B cell (primary cell): ENCODE measurements at regions not wholly inside any gene's neighbourhood (a gene's known extent, or its start where the extent isn't known, plus 50 kb on each side); places are given as distances from the start of the nearest gene placed in this dataset.

Experiments
- ATAC-seq: fragments of 200-7000 bp; cut with Tn5 transposase; one replicate; pipeline ENCODE4 v1.10.0; 2021; ENCODE audit warnings: low read depth, mild to moderate bottlenecking, moderate number of reproducible peaks, moderate library complexity
- CTCF ChIA-PET: fragments of 350-600 bp; sonication (Branson Sonifier 250); formaldehyde crosslinking; loops from one replicate; lab custom pipeline; 2021; ENCODE audit warnings: antibody characterized with exemption, inconsistent platforms; lab: Charles Lee
- POLR2A ChIA-PET: fragments of 350-600 bp; sonication (Branson Sonifier 250); formaldehyde crosslinking; loops from one replicate; lab custom pipeline; 2021; ENCODE audit warnings: antibody characterized with exemption; lab: Charles Lee
- DNase-seq: peaks from one replicate; pipeline ENCODE4 v3.0.0; 2013
- H2AFZ ChIP-seq: 2 replicates; pipeline ENCODE4 v1.6.1; 2012; ENCODE audit warnings: mild to moderate bottlenecking, low read depth, low read length; ENCODE audit not compliant: insufficient read depth, poor library complexity, severe bottlenecking
- H3K27ac ChIP-seq, 2 donors: 1 replicate in 1 of 2; 2 replicates in 1 of 2; pipeline ENCODE4 v1.5.1; 2012 to 2013; ENCODE audit warnings: low read length in 2 of 2, mild to moderate bottlenecking in 2 of 2, moderate library complexity in 1 of 2
- H3K27me3 ChIP-seq, 4 experiments: fragments of 200-600 bp in 1 of 4; sonication (generic) in 1 of 4; replicated peaks in 1 of 4; 1 replicate in 2 of 4; 2 replicates in 2 of 4; pipeline versions ENCODE4 v1.6.1 to v1.7.0; 2013 to 2016; ENCODE audit warnings: low read length in 3 of 4, mild to moderate bottlenecking in 2 of 4, mixed read lengths in 1 of 4, moderate library complexity in 1 of 4; ENCODE audit not compliant: insufficient read depth in 4 of 4, control insufficient read depth in 3 of 4; ENCODE audit errors: control extremely low read depth in 1 of 4
- H3K36me3 ChIP-seq, 2 experiments: replicated peaks in 1 of 2; 1 replicate in 1 of 2; 2 replicates in 1 of 2; pipeline versions ENCODE4 v1.6.1 to v1.7.1; 2013; ENCODE audit warnings: low read length in 1 of 2; ENCODE audit not compliant: insufficient read depth in 2 of 2, control insufficient read depth in 1 of 2; ENCODE audit errors: control extremely low read depth in 1 of 2, extremely low read depth in 1 of 2
- H3K4me1 ChIP-seq, 2 donors: fragments of 200-600 bp in 1 of 2; sonication (generic) in 1 of 2; 1 replicate in 1 of 2; 2 replicates in 1 of 2; pipeline versions ENCODE4 v1.5.1 to v1.6.1; 2013 to 2017; ENCODE audit warnings: low read length in 2 of 2; ENCODE audit not compliant: control insufficient read depth in 2 of 2, insufficient read depth in 2 of 2
- H3K4me2 ChIP-seq: replicated peaks from 2 replicates; pipeline ENCODE3; 2012; ENCODE audit warnings: mild to moderate bottlenecking, low read depth, low read length; ENCODE audit not compliant: poor library complexity, severe bottlenecking
- H3K4me3 ChIP-seq, 5 experiments: fragments of 200-600 bp in 1 of 5; sonication (generic) in 1 of 5; 1 replicate in 3 of 5; 2 replicates in 2 of 5; pipeline versions ENCODE4 v1.5.1 to v1.7.0; 2011 to 2016; ENCODE audit warnings: low read length in 4 of 5, mild to moderate bottlenecking in 4 of 5, low read depth in 2 of 5, control low read depth in 1 of 5, moderate library complexity in 1 of 5; ENCODE audit not compliant: insufficient read depth in 1 of 5; ENCODE audit errors: control extremely low read depth in 1 of 5, extremely low read depth in 1 of 5
- H3K79me2 ChIP-seq: fragments of 200-600 bp; sonication (generic); one replicate; pipeline ENCODE4 v1.6.0; 2016; ENCODE audit warnings: low read length; ENCODE audit not compliant: control insufficient read depth, insufficient read depth
- H3K9ac ChIP-seq: fragments of 200-600 bp; sonication (generic); 2 replicates; pipeline ENCODE4 v1.6.1; 2017; ENCODE audit warnings: mild to moderate bottlenecking, low read length, moderate library complexity
- H3K9me3 ChIP-seq, 3 donors: one replicate each; pipeline versions ENCODE4 v1.6.1 to v1.7.1; 2013; ENCODE audit warnings: low read length in 2 of 3; ENCODE audit not compliant: control insufficient read depth in 2 of 3, insufficient read depth in 1 of 3; ENCODE audit errors: control extremely low read depth in 1 of 3
- H4K20me1 ChIP-seq: 2 replicates; pipeline ENCODE4 v1.6.0; 2012; ENCODE audit warnings: mild to moderate bottlenecking, low read length; ENCODE audit not compliant: insufficient read depth, control insufficient read depth, poor library complexity, severe bottlenecking
- H3K27ac Mint-ChIP-seq: one replicate; pipeline ENCODE4 v1.8.0; 2021; ENCODE audit warnings: mixed read lengths
- H3K27me3 Mint-ChIP-seq: one replicate; pipeline ENCODE4 v1.8.0; 2021; ENCODE audit warnings: mixed read lengths
- H3K4me1 Mint-ChIP-seq: one replicate; pipeline ENCODE4 v1.8.0; 2021; ENCODE audit warnings: mixed read lengths
- H3K4me3 Mint-ChIP-seq: one replicate; pipeline ENCODE4 v1.8.0; 2021; ENCODE audit warnings: mixed read lengths
- H3K9me3 Mint-ChIP-seq: one replicate; pipeline ENCODE4 v1.8.0; 2022; ENCODE audit warnings: mixed read lengths; ENCODE audit not compliant: insufficient read depth
- EZH2 ChIP-seq: IDR thresholded peaks from 2 replicates; pipeline ENCODE4 v1.6.1; 2012; ENCODE audit warnings: borderline replicate concordance, low read depth, mild to moderate bottlenecking, moderate library complexity, low read length; ENCODE audit not compliant: insufficient read depth, poor library complexity, severe bottlenecking
- WGBS: methylation state at CpG from one replicate; pipeline ENCODE4 v1.1.5; 2013; ENCODE audit warnings: missing lambda C conversion rate; ENCODE audit not compliant: insufficient coverage; 5-methylcytosine and 5-hydroxymethylcytosine counted together
- intact Hi-C: fragments of 100-400 bp; cut with micrococcal nuclease; formaldehyde crosslinking; loops from one replicate; pipeline ENCODE4 v1.10.0; 2022
- TF ChIP-seq, protein P1 (sequence below): fragments of 200-600 bp; IDR thresholded peaks from one replicate; pipeline ENCODE4 v1.8.0; 2022; ENCODE audit warnings: antibody characterized with exemption, mild to moderate bottlenecking

DNA sequence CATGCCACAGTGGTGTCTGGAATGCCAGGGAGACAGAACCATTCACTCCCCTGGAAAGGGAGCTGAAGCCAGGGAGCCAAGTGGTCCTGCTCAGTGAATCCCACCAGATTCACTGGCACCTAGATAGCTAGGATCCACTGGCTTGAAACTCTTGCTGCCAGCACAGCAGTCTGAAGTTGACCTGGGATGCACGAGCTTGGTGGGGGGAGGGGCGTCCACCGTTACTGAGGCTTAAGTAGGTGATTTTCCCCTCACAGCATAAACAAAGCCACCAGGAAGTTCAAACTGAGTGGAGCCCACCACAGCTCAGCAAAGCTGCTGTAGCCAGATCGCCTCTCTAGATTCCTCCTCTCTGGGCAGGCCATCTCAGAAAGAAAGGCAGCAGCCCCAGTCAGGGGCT lies 413.3 kb downstream of the PRDM5 start:
- DNase-seq (no peak), ATAC-seq (no peak)
- Histone ChIP-seq H2AFZ (no peak overlapping the region), H3K4me2 (no peak overlapping the region), H3K9me3 (peaks cover 0 to 9% (median 0%) of the 10 kb centered on the region in 3 donors), H4K20me1 (no peaks in the 10 kb centered on the region), H3K9ac (no peak overlapping the region), H3K4me3 (no peak overlapping the region), H3K27ac (no peak overlapping the region), H3K79me2 (no peaks in the 10 kb centered on the region), H3K27me3 (no peaks in the 10 kb centered on the region), H3K4me1 (no peaks in the 10 kb centered on the region), H3K36me3 (no peaks in the 10 kb centered on the region)
- Mint-ChIP-seq H3K9me3 (peaks cover 2% of the 10 kb centered on the region), H3K27ac (no peak overlapping the region), H3K4me1 (no peaks in the 10 kb centered on the region), H3K27me3 (no peaks in the 10 kb centered on the region), H3K4me3 (no peak overlapping the region)
- ChIA-PET POLR2A (no interaction called here), CTCF (no interaction called here)
- 73% methylated on average over 2 of the region's 4 CpGs for WGBS
- intact Hi-C loops, result no loop called here
- TF ChIP-seq, protein P1, sequence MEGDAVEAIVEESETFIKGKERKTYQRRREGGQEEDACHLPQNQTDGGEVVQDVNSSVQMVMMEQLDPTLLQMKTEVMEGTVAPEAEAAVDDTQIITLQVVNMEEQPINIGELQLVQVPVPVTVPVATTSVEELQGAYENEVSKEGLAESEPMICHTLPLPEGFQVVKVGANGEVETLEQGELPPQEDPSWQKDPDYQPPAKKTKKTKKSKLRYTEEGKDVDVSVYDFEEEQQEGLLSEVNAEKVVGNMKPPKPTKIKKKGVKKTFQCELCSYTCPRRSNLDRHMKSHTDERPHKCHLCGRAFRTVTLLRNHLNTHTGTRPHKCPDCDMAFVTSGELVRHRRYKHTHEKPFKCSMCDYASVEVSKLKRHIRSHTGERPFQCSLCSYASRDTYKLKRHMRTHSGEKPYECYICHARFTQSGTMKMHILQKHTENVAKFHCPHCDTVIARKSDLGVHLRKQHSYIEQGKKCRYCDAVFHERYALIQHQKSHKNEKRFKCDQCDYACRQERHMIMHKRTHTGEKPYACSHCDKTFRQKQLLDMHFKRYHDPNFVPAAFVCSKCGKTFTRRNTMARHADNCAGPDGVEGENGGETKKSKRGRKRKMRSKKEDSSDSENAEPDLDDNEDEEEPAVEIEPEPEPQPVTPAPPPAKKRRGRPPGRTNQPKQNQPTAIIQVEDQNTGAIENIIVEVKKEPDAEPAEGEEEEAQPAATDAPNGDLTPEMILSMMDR, result no peak
- no peak for TF ChIP-seq EZH2

- Histone ChIP-seq H3K4me3 (no peak overlapping the region), H3K4me2 (no peak overlapping the region), H3K4me1 (no peaks in the 10 kb centered on the region), H3K9ac (no peak overlapping the region), H2AFZ (no peak overlapping the region), H3K36me3 (no peaks in the 10 kb centered on the region), H3K9me3 (peaks cover 0 to 9% (median 0%) of the 10 kb centered on the region in 3 donors), H3K27ac (no peak overlapping the region), H4K20me1 (no peaks in the 10 kb centered on the region), H3K79me2 (no peaks in the 10 kb centered on the region), H3K27me3 (no peaks in the 10 kb centered on the region)
- ChIA-PET CTCF (no interaction called here), POLR2A (no interaction called here)
- no peak for TF ChIP-seq EZH2
- TF ChIP-seq, protein P1, result no peak
- Mint-ChIP-seq H3K27me3 (no peaks in the 10 kb centered on the region), H3K9me3 (peaks cover 3% of the 10 kb centered on the region), H3K4me1 (no peaks in the 10 kb centered on the region), H3K27ac (no peak overlapping the region), H3K4me3 (no peak overlapping the region)
- no CpG with 5 or more reads among the region's 1 CpG for WGBS
- DNase-seq, result no peak
- intact Hi-C loops, result no loop called here
- ATAC-seq, result no peak
Observed at GRCh38 chr4:120508036-120508435, 414.5 kb downstream of the PRDM5 start.
